HCT116 (cell line): ENCODE measurements at regions not wholly inside any gene's neighbourhood (a gene's known extent, or its start where the extent isn't known, plus 50 kb on each side); places are given as distances from the start of the nearest gene placed in this dataset.

Experiments used
- ATF3 ChIP-seq: IDR thresholded peaks from 2 replicates; pipeline ENCODE4 v1.6.1; 2012
- CEBPB ChIP-seq: IDR thresholded peaks from 2 replicates; pipeline ENCODE4 v1.6.1; 2012; ENCODE audit warnings: low read depth
- CTCF ChIP-seq, 3 experiments: fragments of 200-600 bp in 1 of 3; sonication (generic) in 1 of 3; IDR thresholded peaks in 2 of 3; conservative IDR thresholded peaks in 1 of 3; 2 replicates each; pipeline ENCODE4 v1.5.1; 2012 to 2017; ENCODE audit warnings: low read depth in 2 of 3, low read length in 2 of 3, antibody characterized with exemption in 1 of 3, borderline replicate concordance in 1 of 3, control low read depth in 1 of 3, mild to moderate bottlenecking in 1 of 3, mixed read lengths in 1 of 3, mixed run types in 1 of 3, moderate library complexity in 1 of 3; ENCODE audit not compliant: insufficient read depth in 1 of 3
- EZH2phosphoT487 ChIP-seq: fragments of 200-600 bp; IDR thresholded peaks from 2 replicates; pipeline ENCODE4 v1.6.1; 2018; ENCODE audit warnings: antibody characterized with exemption, borderline replicate concordance
- POLR2A ChIP-seq: IDR thresholded peaks from 2 replicates; pipeline ENCODE4 v1.7.0; 2011; ENCODE audit warnings: borderline replicate concordance; ENCODE audit not compliant: insufficient read depth, insufficient read length; ENCODE audit errors: extremely low read depth
- POLR2AphosphoS5 ChIP-seq: IDR thresholded peaks from 2 replicates; pipeline ENCODE4 v1.6.1; 2011; ENCODE audit warnings: mild to moderate bottlenecking, low read depth, low read length, moderate library complexity
- SP1 ChIP-seq: IDR thresholded peaks from 2 replicates; pipeline ENCODE4 v1.6.1; 2012; ENCODE audit warnings: low read depth
- ZBTB33 ChIP-seq: IDR thresholded peaks from 2 replicates; pipeline ENCODE4 v1.6.1; 2011; ENCODE audit warnings: mild to moderate bottlenecking, low read length, moderate library complexity; ENCODE audit not compliant: insufficient replicate concordance; ENCODE audit errors: extremely low read depth

GRCh38 chr2:173761603-173762119, 203.5 kb downstream of the SP3 start:
- no peak for TF ChIP-seq ZBTB33
- TF ChIP-seq CTCF (IDR thresholded peaks at IDR 0.05 in 2 of 3, conservative IDR thresholded peaks at IDR 0.05 in 1 of 3; ENCODE audit: borderline replicate concordance in 1 of 3, insufficient read depth in 1 of 3, low read depth in 2 of 3, low read length in 2 of 3) = no peak
- TF ChIP-seq POLR2AphosphoS5 = no peak
- TF ChIP-seq CEBPB = no peak
- TF ChIP-seq EZH2phosphoT487 = no peak
- no peak for TF ChIP-seq POLR2A
- TF ChIP-seq ATF3 = no peak
- no peak for TF ChIP-seq SP1
